22Rv1 (cell line): ENCODE measurements at regions not wholly inside any gene's neighbourhood (a gene's known extent, or its start where the extent isn't known, plus 50 kb on each side); places are given as distances from the start of the nearest gene placed in this dataset.

Source experiments
- ZFX ChIP-seq: fragments of 450-650 bp; IDR thresholded peaks from 2 replicates; pipeline ENCODE4 v1.6.1; 2017; ENCODE audit warnings: antibody characterized with exemption, borderline replicate concordance
- TF ChIP-seq, protein P1 (sequence below): fragments of 450-650 bp; IDR thresholded peaks from 2 replicates; pipeline ENCODE4 v1.5.1; 2017; ENCODE audit warnings: mild to moderate bottlenecking

- TF ChIP-seq, protein P1, sequence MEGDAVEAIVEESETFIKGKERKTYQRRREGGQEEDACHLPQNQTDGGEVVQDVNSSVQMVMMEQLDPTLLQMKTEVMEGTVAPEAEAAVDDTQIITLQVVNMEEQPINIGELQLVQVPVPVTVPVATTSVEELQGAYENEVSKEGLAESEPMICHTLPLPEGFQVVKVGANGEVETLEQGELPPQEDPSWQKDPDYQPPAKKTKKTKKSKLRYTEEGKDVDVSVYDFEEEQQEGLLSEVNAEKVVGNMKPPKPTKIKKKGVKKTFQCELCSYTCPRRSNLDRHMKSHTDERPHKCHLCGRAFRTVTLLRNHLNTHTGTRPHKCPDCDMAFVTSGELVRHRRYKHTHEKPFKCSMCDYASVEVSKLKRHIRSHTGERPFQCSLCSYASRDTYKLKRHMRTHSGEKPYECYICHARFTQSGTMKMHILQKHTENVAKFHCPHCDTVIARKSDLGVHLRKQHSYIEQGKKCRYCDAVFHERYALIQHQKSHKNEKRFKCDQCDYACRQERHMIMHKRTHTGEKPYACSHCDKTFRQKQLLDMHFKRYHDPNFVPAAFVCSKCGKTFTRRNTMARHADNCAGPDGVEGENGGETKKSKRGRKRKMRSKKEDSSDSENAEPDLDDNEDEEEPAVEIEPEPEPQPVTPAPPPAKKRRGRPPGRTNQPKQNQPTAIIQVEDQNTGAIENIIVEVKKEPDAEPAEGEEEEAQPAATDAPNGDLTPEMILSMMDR = no peak
- no peak for TF ChIP-seq ZFX
These were observed 181.9 kb downstream of the MREG start for GRCh38 chr2:215831296-215831913.
